ENCODE measurements at regions not wholly inside any gene's neighbourhood (a gene's known extent, or its start where the extent isn't known, plus 50 kb on each side); places are given as distances from the start of the nearest gene placed in this dataset.

DNA sequence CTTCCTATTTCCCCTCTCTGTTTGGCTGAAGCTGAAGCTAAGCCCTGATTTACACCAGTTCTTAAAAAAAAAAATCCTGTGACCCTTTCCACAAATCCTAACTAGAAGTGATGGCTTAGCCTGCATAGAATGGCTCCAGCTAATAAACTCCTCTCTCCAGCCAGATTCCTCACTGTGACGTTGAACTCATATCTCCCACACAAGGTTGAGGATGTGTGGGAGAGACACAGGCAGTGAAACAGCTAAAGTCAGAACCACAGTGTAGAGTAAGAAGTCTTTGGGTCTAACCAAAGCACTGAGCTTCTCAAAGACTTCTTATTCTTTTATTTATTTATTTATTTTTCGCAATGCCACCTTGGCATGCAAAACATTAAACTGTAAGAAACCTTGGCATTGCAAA, 268.3 kb downstream of the SNX13 start:
- TF ChIP-seq CTCF (IDR thresholded peaks at IDR 0.05), result no peak
- no peak for TF ChIP-seq POLR2A (IDR thresholded peaks at IDR 0.05)
